ENCODE measurements at regions not wholly inside any gene's neighbourhood (a gene's known extent, or its start where the extent isn't known, plus 50 kb on each side); places are given as distances from the start of the nearest gene placed in this dataset.
A peak's percentile ranks its signal among the peaks of the same experiment; 100 is the strongest.

- ChIA-PET CTCF (no interaction called here), POLR2A (no interaction called here)
- no peak overlapping the region for H3K27ac Mint-ChIP-seq
- H3K27me3 Mint-ChIP-seq: peaks cover 11% of the 10 kb centered on the region
- no peaks in the 10 kb centered on the region for H3K4me1 Mint-ChIP-seq (ENCODE audit: low read depth)
- H3K9me3 Mint-ChIP-seq: no peaks in the 10 kb centered on the region
- no peak for DNase-seq
- no peaks in the 10 kb centered on the region for H3K36me3 Mint-ChIP-seq
- intact Hi-C loops (cut with micrococcal nuclease): no loop called here
- H3K4me3 Mint-ChIP-seq: no peak overlapping the region
Measured at GRCh38 chr11:134536219-134536618, 124.2 kb upstream of the B3GAT1 start.

- ChIA-PET CTCF (interaction anchor here (0.6 kb wide), 1 partner anchor 405 kb away, joined by 3 read pairs; no protein-coding TSS in a partner anchor), POLR2A (no interaction called here)
- Mint-ChIP-seq H3K27ac (no peak overlapping the region), H3K9me3 (no peaks in the 10 kb centered on the region), H3K4me3 (no peak overlapping the region), H3K27me3 (peaks cover 11% of the 10 kb centered on the region), H3K4me1 (ENCODE audit: low read depth) (no peaks in the 10 kb centered on the region), H3K36me3 (no peaks in the 10 kb centered on the region)
- no peak for DNase-seq
- intact Hi-C loops (cut with micrococcal nuclease): no loop called here
Measured at GRCh38 chr11:134535029-134536025, 123.3 kb upstream of the B3GAT1 start.

- intact Hi-C loops (cut with micrococcal nuclease): no loop called here
Measured at GRCh38 chr11:134533511-134533910, 121.5 kb upstream of the B3GAT1 start.

GRCh38 chr11:134532921-134533421, 120.9 kb upstream of the B3GAT1 start:
- intact Hi-C loops (cut with micrococcal nuclease): no loop called here
- H3K27me3 Mint-ChIP-seq: peaks cover 7% of the 10 kb centered on the region
- CTCF ChIA-PET: no interaction called here
- DNase-seq: no peak
- H3K9me3 Mint-ChIP-seq: no peaks in the 10 kb centered on the region
- H3K36me3 Mint-ChIP-seq: no peaks in the 10 kb centered on the region
- POLR2A ChIA-PET: no interaction called here
- no peaks in the 10 kb centered on the region for H3K4me1 Mint-ChIP-seq (ENCODE audit: low read depth)
- no peak overlapping the region for H3K27ac Mint-ChIP-seq
- no peak overlapping the region for H3K4me3 Mint-ChIP-seq

More at GRCh38 chr11:134533511-134533910, 121.5 kb upstream of the B3GAT1 start:
- Mint-ChIP-seq H3K27me3 (peaks cover 11% of the 10 kb centered on the region), H3K27ac (no peak overlapping the region), H3K36me3 (no peaks in the 10 kb centered on the region), H3K4me1 (ENCODE audit: low read depth) (no peaks in the 10 kb centered on the region), H3K4me3 (no peak overlapping the region), H3K9me3 (no peaks in the 10 kb centered on the region)
- POLR2A ChIA-PET: no interaction called here
- DNase-seq: no peak
- CTCF ChIA-PET: no interaction called here

- intact Hi-C loops (cut with micrococcal nuclease): no loop called here
- no peak for DNase-seq
- H3K27ac Mint-ChIP-seq: no peak overlapping the region
- H3K36me3 Mint-ChIP-seq: no peaks in the 10 kb centered on the region
- H3K4me3 Mint-ChIP-seq: no peak overlapping the region
- POLR2A ChIA-PET: no interaction called here
- H3K4me1 Mint-ChIP-seq (ENCODE audit: low read depth): no peaks in the 10 kb centered on the region
- peaks cover 3% of the 10 kb centered on the region for H3K27me3 Mint-ChIP-seq
- no peaks in the 10 kb centered on the region for H3K9me3 Mint-ChIP-seq
- CTCF ChIA-PET: no interaction called here
Measured at GRCh38 chr11:134532131-134532920, 120.3 kb upstream of the B3GAT1 start.

- H3K4me3 Mint-ChIP-seq: no peak overlapping the region
- H3K4me1 Mint-ChIP-seq (ENCODE audit: low read depth): no peaks in the 10 kb centered on the region
- DNase-seq: no peak
- ChIA-PET CTCF (no interaction called here), POLR2A (no interaction called here)
- no peak overlapping the region for H3K27ac Mint-ChIP-seq
- intact Hi-C loops (cut with micrococcal nuclease): no loop called here
- H3K9me3 Mint-ChIP-seq: no peaks in the 10 kb centered on the region
- no peaks in the 10 kb centered on the region for H3K36me3 Mint-ChIP-seq
- H3K27me3 Mint-ChIP-seq: peaks cover 2% of the 10 kb centered on the region
Measured at GRCh38 chr11:134531327-134532130, 119.5 kb upstream of the B3GAT1 start.

- intact Hi-C loops (cut with micrococcal nuclease): no loop called here
- POLR2A ChIA-PET: no interaction called here
- no peak for DNase-seq
- Mint-ChIP-seq H3K27me3 (peaks cover 2% of the 10 kb centered on the region), H3K9me3 (no peaks in the 10 kb centered on the region), H3K36me3 (no peaks in the 10 kb centered on the region), H3K4me1 (ENCODE audit: low read depth) (no peaks in the 10 kb centered on the region), H3K27ac (no peak overlapping the region), H3K4me3 (no peak overlapping the region)
- CTCF ChIA-PET: no interaction called here
Measured at GRCh38 chr11:134530636-134531326, 118.7 kb upstream of the B3GAT1 start.

GRCh38 chr11:134529212-134530096, 117.4 kb upstream of the B3GAT1 start:
- Mint-ChIP-seq H3K36me3 (no peaks in the 10 kb centered on the region), H3K27me3 (peaks cover 2% of the 10 kb centered on the region), H3K27ac (no peak overlapping the region), H3K4me1 (ENCODE audit: low read depth) (no peaks in the 10 kb centered on the region), H3K9me3 (no peaks in the 10 kb centered on the region), H3K4me3 (no peak overlapping the region)
- CTCF ChIA-PET: no interaction called here
- intact Hi-C loops (cut with micrococcal nuclease): no loop called here
- DNase-seq: peak; percentile 4
- POLR2A ChIA-PET: no interaction called here

GRCh38 chr11:134528453-134528852, 116.4 kb upstream of the B3GAT1 start:
- intact Hi-C loops (cut with micrococcal nuclease): no loop called here
- no peaks in the 10 kb centered on the region for H3K36me3 Mint-ChIP-seq
- POLR2A ChIA-PET: no interaction called here
- H3K4me3 Mint-ChIP-seq: no peak overlapping the region
- H3K27me3 Mint-ChIP-seq: peaks cover 2% of the 10 kb centered on the region
- no peak for DNase-seq
- H3K4me1 Mint-ChIP-seq (ENCODE audit: low read depth): no peaks in the 10 kb centered on the region
- CTCF ChIA-PET: no interaction called here
- no peak overlapping the region for H3K27ac Mint-ChIP-seq
- no peaks in the 10 kb centered on the region for H3K9me3 Mint-ChIP-seq

GRCh38 chr11:134527382-134528243, 115.6 kb upstream of the B3GAT1 start:
- no peaks in the 10 kb centered on the region for H3K4me1 Mint-ChIP-seq (ENCODE audit: low read depth)
- H3K9me3 Mint-ChIP-seq: no peaks in the 10 kb centered on the region
- DNase-seq: no peak
- CTCF ChIA-PET: no interaction called here
- POLR2A ChIA-PET: no interaction called here
- intact Hi-C loops (cut with micrococcal nuclease): no loop called here
- H3K4me3 Mint-ChIP-seq: no peak overlapping the region
- H3K36me3 Mint-ChIP-seq: no peaks in the 10 kb centered on the region
- H3K27me3 Mint-ChIP-seq: peaks cover 2% of the 10 kb centered on the region
- no peak overlapping the region for H3K27ac Mint-ChIP-seq

All from activated CD4-positive, alpha-beta memory T cell treated with anti-CD3 and anti-CD28 coated beads for 36 hours (primary cell).